Panc1 (cell line): ENCODE measurements at regions not wholly inside any gene's neighbourhood (a gene's known extent, or its start where the extent isn't known, plus 50 kb on each side); places are given as distances from the start of the nearest gene placed in this dataset.

Experiments used
- ATAC-seq: fragments of 200-7000 bp; cut with Tn5 transposase; 2 replicates; pipeline ENCODE4 v1.9.1; 2020; ENCODE audit warnings: mild to moderate bottlenecking, moderate library complexity
- BruUV-seq: library from RNA; stranded (reverse); fragments of 400-500 nt; replicated peaks from 2 replicates; lab custom pipeline; 2021; lab: Mats Ljungman, UMichigan
- CTCF ChIA-PET: fragments of 300-600 bp; sonication (Branson Sonifier 250); formaldehyde crosslinking; loops from one replicate; lab custom pipeline; 2022; ENCODE audit warnings: antibody characterized with exemption; lab: Charles Lee
- POLR2A ChIA-PET: fragments of 300-600 bp; sonication (Branson Sonifier 250); formaldehyde crosslinking; loops from one replicate; lab custom pipeline; 2022; ENCODE audit warnings: antibody characterized with exemption; lab: Charles Lee
- DNase-seq: peaks from one replicate; pipeline ENCODE4 v3.0.0-alpha.2; 2010; ENCODE audit warnings: low read depth, low spot score
- H3K27ac ChIP-seq: 2 replicates; pipeline ENCODE4 v1.5.1; 2011; ENCODE audit warnings: mild to moderate bottlenecking, low read length, inconsistent platforms
- H3K27me3 ChIP-seq: fragments of 200-500 bp; sonication (Bioruptor generic); 2 replicates; pipeline ENCODE4 v1.6.0; 2014; ENCODE audit warnings: low read length, inconsistent platforms; ENCODE audit not compliant: control insufficient read depth, insufficient read depth
- H3K36me3 ChIP-seq: fragments of 200-500 bp; sonication (Bioruptor generic); 2 replicates; pipeline ENCODE4 v1.5.1; 2014; ENCODE audit warnings: inconsistent platforms, mild to moderate bottlenecking, low read length, moderate library complexity; ENCODE audit not compliant: control insufficient read depth, insufficient read depth
- H3K4me1 ChIP-seq: 2 replicates; pipeline ENCODE4 v1.5.1; 2011; ENCODE audit warnings: inconsistent platforms, mild to moderate bottlenecking, low read length, moderate library complexity; ENCODE audit not compliant: control insufficient read depth, insufficient read depth
- H3K4me3 ChIP-seq, 2 experiments: 2 replicates each; pipeline ENCODE4 v1.5.1; 2011 to 2012; ENCODE audit warnings: low read depth in 2 of 2, low read length in 2 of 2, mild to moderate bottlenecking in 2 of 2, inconsistent platforms in 1 of 2, moderate library complexity in 1 of 2
- H3K9me3 ChIP-seq: fragments of 200-500 bp; sonication (Bioruptor generic); 2 replicates; pipeline ENCODE4 v1.5.1; 2014; ENCODE audit warnings: low read depth, mild to moderate bottlenecking, inconsistent platforms, low read length, moderate library complexity; ENCODE audit not compliant: control insufficient read depth, insufficient read depth
- CTCF ChIP-seq: fragments of 450-650 bp; IDR thresholded peaks from 2 replicates; pipeline ENCODE4 v1.5.1; 2017; ENCODE audit warnings: mild to moderate bottlenecking
- POLR2AphosphoS5 ChIP-seq: IDR thresholded peaks from 2 replicates; pipeline ENCODE4 v1.6.1; 2012; ENCODE audit warnings: mild to moderate bottlenecking, low read depth, low read length, moderate library complexity
- REST ChIP-seq, 2 experiments: IDR thresholded peaks; 2 replicates each; pipeline ENCODE4 v1.6.1; 2011 to 2012; ENCODE audit warnings: low read depth in 2 of 2, control low read depth in 1 of 2, low read length in 1 of 2, mild to moderate bottlenecking in 1 of 2, moderate library complexity in 1 of 2; ENCODE audit not compliant: insufficient read depth in 1 of 2
- SIN3A ChIP-seq: IDR thresholded peaks from 2 replicates; pipeline ENCODE4 v1.6.1; 2012; ENCODE audit warnings: low read depth, mild to moderate bottlenecking, low read length, moderate library complexity, borderline replicate concordance; ENCODE audit not compliant: insufficient read depth
- TCF7L2 ChIP-seq: IDR thresholded peaks from 2 replicates; pipeline ENCODE4 v1.6.1; 2011; ENCODE audit warnings: mild to moderate bottlenecking, low read depth, low read length, inconsistent platforms
- in situ Hi-C: cut with HindIII; loops from 2 replicates; pipeline ENCODE4 v1.10.0; 2016; ENCODE audit warnings: low sequenced_read_pairs, low pct_unique_long_range_greater_than_20kb
- intact Hi-C: fragments of 100-400 bp; cut with micrococcal nuclease; formaldehyde crosslinking; loops from one replicate; pipeline ENCODE4 v1.10.0; 2022; ENCODE audit not compliant: unreplicated experiment

GRCh38 chr15:58327958-58328357 is 103.8 kb upstream of the LIPC start:
- TF ChIP-seq SIN3A (no peak), TCF7L2 (no peak), REST (IDR thresholded peaks at IDR 0.05; ENCODE audit: insufficient read depth in 1 of 2, low read depth in 2 of 2, low read length in 1 of 2) (no peak), POLR2AphosphoS5 (no peak), CTCF (no peak)
- intact Hi-C loops, result no loop called here
- ChIA-PET POLR2A (no interaction called here), CTCF (no interaction called here)
- Histone ChIP-seq H3K27me3 (no peaks in the 10 kb centered on the region), H3K36me3 (no peaks in the 10 kb centered on the region), H3K4me3 (no peak overlapping the region), H3K4me1 (peaks cover 25% of the 10 kb centered on the region), H3K9me3 (no peaks in the 10 kb centered on the region), H3K27ac (no peak overlapping the region)
- no TSS peak for BruUV-seq
- DNase-seq (no peak), ATAC-seq (no peak)
- in situ Hi-C loops, result no loop called here

DNA sequence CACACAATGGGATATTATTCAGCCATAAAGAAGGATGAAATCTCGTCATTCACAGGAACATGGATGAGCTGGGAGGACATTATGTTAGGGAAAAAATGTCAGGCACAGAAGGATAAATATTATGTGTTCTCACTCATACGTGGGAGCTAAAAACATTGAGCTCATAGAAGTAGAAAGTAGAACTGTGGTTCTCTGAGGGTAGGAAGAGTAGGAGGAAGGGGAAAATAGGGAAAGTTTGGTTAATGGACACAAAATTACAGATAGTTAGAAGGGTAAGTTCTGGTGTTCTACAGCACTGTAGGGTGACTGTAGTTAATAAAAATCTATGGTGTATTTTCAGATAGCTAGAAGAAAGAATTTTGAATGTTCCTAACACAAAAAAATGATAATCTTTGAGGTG is 102.6 kb upstream of the LIPC start:
- in situ Hi-C loops, result no loop called here
- no peak for TF ChIP-seq POLR2AphosphoS5
- ChIA-PET CTCF (no interaction called here), POLR2A (no interaction called here)
- no peaks in the 10 kb centered on the region for H3K27me3 ChIP-seq
- BruUV-seq, result no TSS peak
- intact Hi-C loops, result no loop called here
- H3K36me3 ChIP-seq, result no peaks in the 10 kb centered on the region
- ATAC-seq, result no peak
- no peak overlapping the region for H3K27ac ChIP-seq
- no peak for DNase-seq
- peaks cover 31% of the 10 kb centered on the region for H3K4me1 ChIP-seq
- H3K4me3 ChIP-seq, result no peak overlapping the region
- H3K9me3 ChIP-seq, result no peaks in the 10 kb centered on the region

GRCh38 chr15:58329781-58330671 is 101.8 kb upstream of the LIPC start:
- peaks cover 31% of the 10 kb centered on the region for H3K4me1 ChIP-seq
- TF ChIP-seq TCF7L2 (no peak), POLR2AphosphoS5 (no peak), SIN3A (no peak), REST (IDR thresholded peaks at IDR 0.05; ENCODE audit: insufficient read depth in 1 of 2, low read depth in 2 of 2, low read length in 1 of 2) (no peak)
- POLR2A ChIA-PET, result no interaction called here
- DNase-seq (no peak), ATAC-seq (no peak)
- intact Hi-C loops (no loop called here), in situ Hi-C loops (no loop called here)
- no TSS peak for BruUV-seq
- no peaks in the 10 kb centered on the region for H3K9me3 ChIP-seq
- no peaks in the 10 kb centered on the region for H3K36me3 ChIP-seq
- CTCF ChIA-PET, result no interaction called here
- no peak overlapping the region for H3K4me3 ChIP-seq
- H3K27ac ChIP-seq, result peak overlapping the region; percentile 89
- H3K27me3 ChIP-seq, result no peaks in the 10 kb centered on the region
